ENCODE measurements at regions not wholly inside any gene's neighbourhood (a gene's known extent, or its start where the extent isn't known, plus 50 kb on each side); places are given as distances from the start of the nearest gene placed in this dataset.

DNA sequence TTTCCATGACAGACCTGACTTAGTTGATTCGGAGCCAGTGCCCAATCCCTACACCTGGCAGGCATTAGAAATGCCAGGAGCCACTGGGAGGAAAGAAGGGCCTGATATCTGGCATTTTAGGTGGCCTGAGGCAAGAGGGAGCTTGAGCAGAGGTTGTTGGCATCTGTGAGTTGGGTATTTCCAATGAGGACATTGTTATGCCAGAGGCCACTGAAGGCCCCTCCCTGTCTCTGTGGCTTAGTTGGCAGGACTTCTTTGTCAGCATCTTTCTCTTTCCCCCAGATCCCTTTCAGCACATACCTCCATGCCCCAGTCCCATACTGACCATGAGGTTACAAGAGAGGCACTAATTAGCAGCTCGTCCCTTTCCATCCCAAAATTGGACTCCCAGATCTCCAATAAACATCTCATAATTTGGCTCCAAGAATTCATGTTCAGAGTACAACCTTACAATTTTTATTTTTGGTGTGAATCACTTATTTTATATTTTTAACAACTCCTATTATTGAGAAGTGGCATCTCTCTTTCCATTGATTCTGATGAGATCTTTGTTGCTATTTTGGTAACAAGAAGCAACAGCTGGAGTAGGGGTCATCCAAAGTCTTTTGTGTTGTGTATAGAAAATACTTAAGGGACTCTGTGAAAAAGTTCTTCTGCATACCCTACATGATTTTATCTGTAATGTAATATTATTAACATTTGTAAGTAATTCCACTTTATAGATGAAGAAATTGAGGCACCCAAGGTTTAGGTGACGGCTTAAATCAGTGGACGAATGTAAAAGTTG, 68.6 kb upstream of the MAP3K1 start:
- Histone ChIP-seq H3K27ac (ENCODE audit: insufficient read length, low read depth, low read length) (no peak overlapping the region), H4K20me1 (ENCODE audit: control insufficient read depth, insufficient read depth, insufficient read length) (no peaks in the 10 kb centered on the region), H2BK20ac (ENCODE audit: low read depth, low read length, poor library complexity, severe bottlenecking) (no peak overlapping the region), H2BK12ac (ENCODE audit: insufficient read length, low read depth, low read length) (no peak overlapping the region), H2AK5ac (ENCODE audit: insufficient read length, low read length) (no peak overlapping the region), H4K5ac (ENCODE audit: insufficient read length, low read depth, low read length) (no peak overlapping the region), H3K23ac (ENCODE audit: insufficient read length, low read depth, low read length) (no peak overlapping the region), H3K4ac (ENCODE audit: low read depth, low read length) (no peak overlapping the region), H3K23me2 (ENCODE audit: insufficient read length, low read depth, low read length, poor library complexity, severe bottlenecking) (no peaks in the 10 kb centered on the region), H2BK5ac (ENCODE audit: insufficient read length, low read length) (no peak overlapping the region), H3K9ac (ENCODE audit: extremely low read depth, insufficient read length, low read length) (no peak overlapping the region), H2AFZ (ENCODE audit: low read length) (no peak overlapping the region), H3K79me1 (ENCODE audit: insufficient read depth, low read depth, low read length, poor library complexity, severe bottlenecking) (no peaks in the 10 kb centered on the region), H3K4me1 (ENCODE audit: insufficient read depth, low read length) (no peaks in the 10 kb centered on the region), H2BK15ac (ENCODE audit: low read depth, low read length) (no peak overlapping the region), H3K56ac (ENCODE audit: insufficient read length, low read depth, low read length) (no peak overlapping the region), H4K91ac (ENCODE audit: insufficient read length, low read depth, low read length) (no peak overlapping the region), H2BK120ac (ENCODE audit: low read depth, low read length, poor library complexity, severe bottlenecking) (no peak overlapping the region), H3K9me3 (ENCODE audit: control insufficient read depth, low read depth, low read length) (no peaks in the 10 kb centered on the region), H3K27me3 (ENCODE audit: insufficient read depth, low read length) (no peaks in the 10 kb centered on the region), H3K14ac (ENCODE audit: insufficient read depth, low read length) (no peak overlapping the region), H3K79me2 (ENCODE audit: insufficient read depth, low read length) (no peaks in the 10 kb centered on the region), H3K4me2 (ENCODE audit: insufficient read depth, insufficient read length, low read length) (no peak overlapping the region), H4K8ac (replicated peaks; ENCODE audit: insufficient read length, low read depth, low read length) (no peak overlapping the region), H3K18ac (ENCODE audit: insufficient read length, low read depth, low read length) (no peak overlapping the region), H3T11ph (ENCODE audit: low read length) (no peak overlapping the region)
- WGBS (ENCODE audit: extremely low coverage, insufficient read length, low lambda C conversion rate): no CpG with 5 or more reads among the region's 4 CpGs
- no peak overlapping the region for H3K4me3 Mint-ChIP-seq
- H3K4me1 Mint-ChIP-seq: no peaks in the 10 kb centered on the region
- H3K36me3 Mint-ChIP-seq (ENCODE audit: insufficient read depth in 1 of 3, low read depth in 3 of 3): no peaks in the 10 kb centered on the region
- TF ChIP-seq, protein P1, sequence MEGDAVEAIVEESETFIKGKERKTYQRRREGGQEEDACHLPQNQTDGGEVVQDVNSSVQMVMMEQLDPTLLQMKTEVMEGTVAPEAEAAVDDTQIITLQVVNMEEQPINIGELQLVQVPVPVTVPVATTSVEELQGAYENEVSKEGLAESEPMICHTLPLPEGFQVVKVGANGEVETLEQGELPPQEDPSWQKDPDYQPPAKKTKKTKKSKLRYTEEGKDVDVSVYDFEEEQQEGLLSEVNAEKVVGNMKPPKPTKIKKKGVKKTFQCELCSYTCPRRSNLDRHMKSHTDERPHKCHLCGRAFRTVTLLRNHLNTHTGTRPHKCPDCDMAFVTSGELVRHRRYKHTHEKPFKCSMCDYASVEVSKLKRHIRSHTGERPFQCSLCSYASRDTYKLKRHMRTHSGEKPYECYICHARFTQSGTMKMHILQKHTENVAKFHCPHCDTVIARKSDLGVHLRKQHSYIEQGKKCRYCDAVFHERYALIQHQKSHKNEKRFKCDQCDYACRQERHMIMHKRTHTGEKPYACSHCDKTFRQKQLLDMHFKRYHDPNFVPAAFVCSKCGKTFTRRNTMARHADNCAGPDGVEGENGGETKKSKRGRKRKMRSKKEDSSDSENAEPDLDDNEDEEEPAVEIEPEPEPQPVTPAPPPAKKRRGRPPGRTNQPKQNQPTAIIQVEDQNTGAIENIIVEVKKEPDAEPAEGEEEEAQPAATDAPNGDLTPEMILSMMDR (conservative IDR thresholded peaks at IDR 0.05): no peak
- no peak overlapping the region for H3K27ac Mint-ChIP-seq
- no peaks in the 10 kb centered on the region for H3K27me3 Mint-ChIP-seq (ENCODE audit: low read depth)
- no peak for DNase-seq
- peaks cover 2% of the 10 kb centered on the region in 2 experiments; a peak in 4 of 5 replicates for H3K9me3 Mint-ChIP-seq

Data from H9 (cell line).